Stomach (tissue), 8 donors: ENCODE measurements at regions not wholly inside any gene's neighbourhood (a gene's known extent, or its start where the extent isn't known, plus 50 kb on each side); places are given as distances from the start of the nearest gene placed in this dataset.

Experiments
- DNase-seq, 2 donors: peaks; one replicate each; pipeline versions ENCODE4 v3.0.0 to v3.0.0-alpha.2; 2013 to 2019
- H3K27ac ChIP-seq, 5 donors: fragments of 200-600 bp in 4 of 5; sonication (generic) in 4 of 5; one replicate each; pipeline ENCODE4 v1.5.1; 2013 to 2019; ENCODE audit warnings: mild to moderate bottlenecking in 1 of 5, moderate library complexity in 1 of 5
- H3K27me3 ChIP-seq, 3 donors: fragments of 200-600 bp; sonication (generic); one replicate each; pipeline ENCODE4 v1.5.1; 2017 to 2019; ENCODE audit warnings: mixed run types in 1 of 3
- H3K36me3 ChIP-seq, 4 donors: fragments of 200-600 bp; sonication (generic); 1 replicate in 3 of 4; 2 replicates in 1 of 4; pipeline ENCODE4 v1.5.1; 2016 to 2019
- H3K4me1 ChIP-seq, 4 donors: fragments of 200-600 bp; sonication (generic); one replicate each; pipeline ENCODE4 v1.5.1; 2016 to 2019
- H3K4me3 ChIP-seq, 4 donors: fragments of 200-600 bp; sonication (generic) in 3 of 4; one replicate each; pipeline ENCODE4 v1.5.1; 2016 to 2019; ENCODE audit warnings: mild to moderate bottlenecking in 1 of 4
- H3K9me3 ChIP-seq, 4 donors: fragments of 200-600 bp; sonication (generic); one replicate each; pipeline ENCODE4 v1.5.1; 2016 to 2019
- CTCF ChIP-seq, 7 experiments: fragments of 450-650 bp in 4 of 7; fragments of 200-600 bp in 3 of 7; sonication (generic) in 3 of 7; IDR thresholded peaks; one replicate each; pipeline ENCODE4 v1.5.1; 2016 to 2019; ENCODE audit warnings: antibody characterized with exemption in 7 of 7, control low read depth in 2 of 7, mild to moderate bottlenecking in 1 of 7
- EP300 ChIP-seq: sonication (generic); formaldehyde crosslinking; IDR thresholded peaks from one replicate; pipeline ENCODE4 v1.6.1; 2017; ENCODE audit warnings: antibody characterized with exemption
- POLR2A ChIP-seq, 4 donors: fragments of 450-650 bp; IDR thresholded peaks; one replicate each; pipeline ENCODE4 v1.6.1; 2016; ENCODE audit warnings: antibody characterized with exemption in 4 of 4, control low read depth in 2 of 4, mild to moderate bottlenecking in 1 of 4, moderate library complexity in 1 of 4
- POLR2AphosphoS5 ChIP-seq, 3 donors: sonication (generic); formaldehyde crosslinking; IDR thresholded peaks; one replicate each; pipeline ENCODE4 v1.6.1; 2016; ENCODE audit warnings: antibody characterized with exemption in 3 of 3
- WGBS, 5 donors: extraction: QIAGEN DNeasy Blood & Tissue Kit in 3 of 5; methylation state at CpG; one replicate each; pipeline versions ENCODE4 v1.1.5 to v1.1.7; 2013 to 2018; 5-methylcytosine and 5-hydroxymethylcytosine counted together
- intact Hi-C: fragments of 100-400 bp; cut with DNase I; formaldehyde crosslinking; loops from one replicate; pipeline ENCODE4 v1.15.1; 2023; ENCODE audit warnings: low total_unique reads
- donor health status: healthy with polysubstance abuse.
- donor health status: Bipolar disorder and iron deficiency.
- donor health status: healthy.

- Histone ChIP-seq H3K4me3 (no peak overlapping the region), H3K27me3 (no peaks in the 10 kb centered on the region), H3K36me3 (peaks cover 7 to 29% (median 16%) of the 10 kb centered on the region in 4 donors), H3K4me1 (no peaks in the 10 kb centered on the region), H3K27ac (no peak overlapping the region), H3K9me3 (no peaks in the 10 kb centered on the region)
- WGBS, 5 donors = 83 to 100% (median 98%) methylated on average over 3 of the region's 3 CpGs
- intact Hi-C loops = no loop called here
- DNase-seq = no peak
- TF ChIP-seq POLR2AphosphoS5 (IDR thresholded peaks at IDR 0.05) (no peak), EP300 (no peak), CTCF (IDR thresholded peaks at IDR 0.05) (no peak), POLR2A (IDR thresholded peaks at IDR 0.05) (no peak)
Observed at GRCh38 chr4:122973465-122973864, 51.1 kb upstream of the NUDT6 start.

- Histone ChIP-seq H3K4me3 (no peak overlapping the region), H3K36me3 (peaks cover 13 to 56% (median 42%) of the 10 kb centered on the region in 4 donors), H3K27ac (no peak overlapping the region), H3K4me1 (no peaks in the 10 kb centered on the region), H3K27me3 (no peaks in the 10 kb centered on the region), H3K9me3 (no peaks in the 10 kb centered on the region)
- DNase-seq = no peak
- WGBS, 5 donors = 93 to 99% (median 97%) methylated on average over 2 of the region's 2 CpGs
- intact Hi-C loops = no loop called here
- no peak for TF ChIP-seq CTCF (IDR thresholded peaks at IDR 0.05)
- TF ChIP-seq POLR2A (IDR thresholded peaks at IDR 0.05) = no peak
- TF ChIP-seq EP300 = no peak
- no peak for TF ChIP-seq POLR2AphosphoS5 (IDR thresholded peaks at IDR 0.05)
Observed at GRCh38 chr4:122976111-122976510, 53.7 kb upstream of the NUDT6 start.

- no peak for DNase-seq
- no peaks in the 10 kb centered on the region for H3K27me3 ChIP-seq
- TF ChIP-seq EP300 (no peak), POLR2A (IDR thresholded peaks at IDR 0.05) (no peak), POLR2AphosphoS5 (IDR thresholded peaks at IDR 0.05) (no peak), CTCF (IDR thresholded peaks at IDR 0.05) (no peak)
- no peaks in the 10 kb centered on the region for H3K9me3 ChIP-seq
- no peak overlapping the region for H3K4me3 ChIP-seq
- H3K27ac ChIP-seq = no peak overlapping the region
- peaks cover 13 to 59% (median 45%) of the 10 kb centered on the region in 4 donors for H3K36me3 ChIP-seq
- intact Hi-C loops = no loop called here
- H3K4me1 ChIP-seq = no peaks in the 10 kb centered on the region
- 96 to 99% (median 97%) methylated on average over 8 to 9 of the region's 9 CpGs for WGBS, 5 donors
Observed at GRCh38 chr4:122977103-122977502, 54.7 kb upstream of the NUDT6 start.

- WGBS, 5 donors = 94 to 99% (median 97%) methylated on average over 4 to 5 of the region's 5 CpGs
- no peaks in the 10 kb centered on the region for H3K9me3 ChIP-seq
- H3K36me3 ChIP-seq = peaks cover 13 to 59% (median 45%) of the 10 kb centered on the region in 4 donors
- no peak for DNase-seq
- intact Hi-C loops = no loop called here
- no peak overlapping the region for H3K4me3 ChIP-seq
- no peak overlapping the region for H3K27ac ChIP-seq
- no peaks in the 10 kb centered on the region for H3K4me1 ChIP-seq
- no peaks in the 10 kb centered on the region for H3K27me3 ChIP-seq
- TF ChIP-seq POLR2AphosphoS5 (IDR thresholded peaks at IDR 0.05) (no peak), CTCF (IDR thresholded peaks at IDR 0.05) (no peak), POLR2A (IDR thresholded peaks at IDR 0.05) (no peak), EP300 (no peak)
Observed at GRCh38 chr4:122978109-122978508, 55.7 kb upstream of the NUDT6 start.
